Heart left ventricle (tissue), 13 donors: ENCODE measurements at regions not wholly inside any gene's neighbourhood (a gene's known extent, or its start where the extent isn't known, plus 50 kb on each side); places are given as distances from the start of the nearest gene placed in this dataset.

Source experiments
- CTCF ChIP-seq, 12 donors: fragments of 200-600 bp; sonication (generic) in 4 of 12; IDR thresholded peaks; one replicate each; pipeline versions ENCODE4 v1.5.0 to v1.8.0; 2018 to 2022; ENCODE audit warnings: antibody characterized with exemption in 12 of 12, mild to moderate bottlenecking in 5 of 12
- POLR2A ChIP-seq, 2 donors: fragments of 450-650 bp; IDR thresholded peaks; one replicate each; pipeline ENCODE4 v1.6.1; 2017; ENCODE audit warnings: antibody characterized with exemption in 2 of 2, mild to moderate bottlenecking in 2 of 2, moderate library complexity in 2 of 2
- donor health status: ischemic (EF 13 %, LVEDD 7.1; RV severe dilation, severe dysfunction).
- donor health status: DM: no; HTN: yes; CAD: no.
- donor health status: DM: no; HTN: no; CAD: no.
- donor health status: ischemic (EF 25% LVEDD 6.9; RV normal size, moderate dysfunction).
- donor health status: ischemic (EF 25% LVEDD 5.7; RV mildly dilated, moderate dysfunction).
- donor health status: ischemic (EF 35%, LVEDD 5.7; RV mildly dilated, moderate dysfunction).
- donor health status: nonischemic (EF 11% LVEDD 7.7; RV severe dilation, severe dysfunction).
- donor health status: DM: yes; HTN: yes; CAD: no.
- donor health status: PGD.
- donor health status: ischemic (EF 29% LVEDD 5.4; RV normal size, mild dysfunction).
- donor health status: nonischemic (EF 23%, LVEDD 6.1; RV moderate dilation, normal function).

- no peak for TF ChIP-seq CTCF (IDR thresholded peaks at IDR 0.05)
- no peak for TF ChIP-seq POLR2A (IDR thresholded peaks at IDR 0.05)
Observed at GRCh38 chr4:187317799-187318198, 594.1 kb upstream of the FAT1 start.
